Bronchial epithelial cell (primary cell): ENCODE measurements at regions not wholly inside any gene's neighbourhood (a gene's known extent, or its start where the extent isn't known, plus 50 kb on each side); places are given as distances from the start of the nearest gene placed in this dataset.
"Not testable (repeated sequence)": the region's sequence is repeated elsewhere in the genome, so short reads cannot be mapped to it uniquely, and the experiment has no call there.

ENCODE experiments used
- DNase-seq: peaks from one replicate; pipeline ENCODE4 v3.0.0-alpha.2; 2010; ENCODE audit warnings: low read depth
- FAIRE-seq: peaks from 2 replicates; lab custom pipeline; 2011; peaks lifted over from hg19 to GRCh38; lab: Jason Lieb, UNC
- H3K27me3 ChIP-seq: 2 replicates; pipeline ENCODE4 v1.5.1; 2011; ENCODE audit warnings: low read length; ENCODE audit not compliant: control insufficient read depth, insufficient read depth
- H3K36me3 ChIP-seq: 2 replicates; pipeline ENCODE4 v1.5.1; 2011; ENCODE audit warnings: low read length; ENCODE audit not compliant: control insufficient read depth, insufficient read depth
- H3K4me3 ChIP-seq: 2 replicates; pipeline ENCODE4 v1.5.1; 2011; ENCODE audit warnings: mild to moderate bottlenecking, low read depth, low read length, control low read depth
- TF ChIP-seq, protein P1 (sequence below): IDR thresholded peaks from 2 replicates; pipeline ENCODE4 v1.5.1; 2011; ENCODE audit warnings: mild to moderate bottlenecking, moderate library complexity, low read length, control low read depth, inconsistent platforms; ENCODE audit not compliant: insufficient read depth, severe bottlenecking

DNA sequence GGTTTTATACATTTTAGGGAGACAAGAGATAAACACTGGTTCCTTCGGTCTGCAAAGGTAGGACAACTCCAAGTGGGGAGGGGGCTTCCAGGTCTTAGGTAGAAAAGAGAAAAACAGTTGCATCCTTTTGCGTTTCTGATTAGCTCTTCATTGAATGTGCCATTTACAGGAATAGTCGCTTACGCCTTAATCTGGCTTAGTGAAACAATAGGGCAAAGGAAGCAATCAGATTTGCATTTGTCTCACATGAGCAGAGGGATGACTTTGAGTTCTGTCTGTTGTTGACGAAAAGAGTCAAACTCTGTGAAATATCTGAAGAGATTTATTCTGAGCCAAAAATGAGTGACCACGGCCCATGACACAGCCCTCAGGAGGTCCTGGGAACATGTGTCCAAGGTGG lies 166.0 kb upstream of the ATP10A start:
- TF ChIP-seq, protein P1, sequence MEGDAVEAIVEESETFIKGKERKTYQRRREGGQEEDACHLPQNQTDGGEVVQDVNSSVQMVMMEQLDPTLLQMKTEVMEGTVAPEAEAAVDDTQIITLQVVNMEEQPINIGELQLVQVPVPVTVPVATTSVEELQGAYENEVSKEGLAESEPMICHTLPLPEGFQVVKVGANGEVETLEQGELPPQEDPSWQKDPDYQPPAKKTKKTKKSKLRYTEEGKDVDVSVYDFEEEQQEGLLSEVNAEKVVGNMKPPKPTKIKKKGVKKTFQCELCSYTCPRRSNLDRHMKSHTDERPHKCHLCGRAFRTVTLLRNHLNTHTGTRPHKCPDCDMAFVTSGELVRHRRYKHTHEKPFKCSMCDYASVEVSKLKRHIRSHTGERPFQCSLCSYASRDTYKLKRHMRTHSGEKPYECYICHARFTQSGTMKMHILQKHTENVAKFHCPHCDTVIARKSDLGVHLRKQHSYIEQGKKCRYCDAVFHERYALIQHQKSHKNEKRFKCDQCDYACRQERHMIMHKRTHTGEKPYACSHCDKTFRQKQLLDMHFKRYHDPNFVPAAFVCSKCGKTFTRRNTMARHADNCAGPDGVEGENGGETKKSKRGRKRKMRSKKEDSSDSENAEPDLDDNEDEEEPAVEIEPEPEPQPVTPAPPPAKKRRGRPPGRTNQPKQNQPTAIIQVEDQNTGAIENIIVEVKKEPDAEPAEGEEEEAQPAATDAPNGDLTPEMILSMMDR, result no peak
- Histone ChIP-seq H3K4me3 (no peak overlapping the region), H3K36me3 (no peaks in the 10 kb centered on the region), H3K27me3 (no peaks in the 10 kb centered on the region)
- no peak for FAIRE-seq
- no peak for DNase-seq

DNA sequence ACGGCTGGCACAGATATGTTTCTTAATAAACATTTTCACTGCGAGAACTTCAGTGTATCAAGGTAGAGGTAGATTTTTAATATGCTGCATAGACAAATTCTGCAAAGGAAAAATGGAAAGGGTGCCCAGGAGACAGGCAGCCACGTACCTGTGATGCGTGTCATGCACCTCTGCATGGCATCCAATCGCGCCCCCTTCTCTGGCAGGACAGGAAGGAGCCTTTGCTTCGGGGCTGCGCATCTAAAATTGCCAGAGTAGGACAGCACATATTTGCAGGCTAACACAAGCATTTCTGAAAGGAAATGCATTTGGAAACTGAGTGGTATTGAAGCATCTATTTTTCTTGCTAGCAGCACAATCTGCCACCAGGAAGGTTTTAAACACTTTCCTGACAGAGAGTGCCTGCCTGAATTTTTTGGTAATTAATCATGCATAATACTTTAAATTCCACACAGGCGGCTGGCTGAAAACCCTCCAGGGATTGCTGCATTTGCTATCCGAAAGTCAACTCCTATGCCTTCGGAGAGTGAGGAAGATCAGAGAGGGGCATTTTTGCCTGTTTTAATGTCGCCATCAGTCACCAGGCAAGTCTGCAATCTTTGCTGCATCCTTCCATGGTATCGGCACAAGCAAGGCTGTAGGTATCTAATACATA lies 165.1 kb upstream of the ATP10A start:
- FAIRE-seq (no peak), DNase-seq (no peak)
- H3K27me3 ChIP-seq, result no peaks in the 10 kb centered on the region
- TF ChIP-seq, protein P1, result no peak
- H3K36me3 ChIP-seq, result no peaks in the 10 kb centered on the region
- no peak overlapping the region for H3K4me3 ChIP-seq

DNA sequence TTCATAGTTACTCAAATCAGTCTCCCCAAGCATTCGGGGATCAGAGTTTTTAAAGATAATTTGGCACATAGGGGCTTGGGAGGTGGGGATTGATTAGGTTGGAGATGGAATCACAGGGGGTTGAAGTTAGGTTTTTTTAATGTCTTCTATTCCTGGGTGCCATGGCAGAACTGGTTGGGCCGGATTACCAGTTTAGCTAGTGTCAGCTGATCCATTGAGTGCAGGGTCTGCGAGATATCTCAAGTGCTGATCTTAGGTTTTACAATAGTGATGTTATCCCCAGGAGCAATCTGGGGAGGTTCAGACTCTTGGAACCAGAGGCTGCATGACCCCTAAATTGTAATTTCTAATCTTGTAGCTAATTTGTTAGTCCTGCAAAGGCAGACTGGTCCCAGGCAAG lies 163.5 kb upstream of the ATP10A start:
- not testable (repeated sequence) for H3K27me3 ChIP-seq, H3K36me3 ChIP-seq, H3K4me3 ChIP-seq, FAIRE-seq, DNase-seq

DNA sequence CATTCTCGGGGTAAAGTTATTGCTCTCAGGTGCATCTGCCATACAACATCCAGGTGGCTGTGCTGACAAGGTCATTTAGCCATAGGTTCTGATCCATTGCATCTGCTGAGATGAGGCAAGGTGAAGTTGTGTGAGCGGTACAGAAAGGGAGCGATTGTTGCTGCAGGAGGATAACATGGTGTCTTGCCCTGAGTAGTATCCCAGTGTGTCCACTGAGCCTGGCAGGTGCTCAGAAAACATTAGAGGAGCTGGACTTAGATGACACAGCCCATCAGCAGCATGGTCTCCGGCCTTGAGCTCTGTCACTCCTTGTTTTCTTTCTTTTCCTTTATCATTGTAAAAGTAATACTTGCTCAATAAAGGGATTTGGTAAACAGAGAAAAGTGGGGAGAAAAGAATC lies 161.1 kb upstream of the ATP10A start:
- Histone ChIP-seq H3K36me3 (no peaks in the 10 kb centered on the region), H3K27me3 (no peaks in the 10 kb centered on the region), H3K4me3 (no peak overlapping the region)
- TF ChIP-seq, protein P1, result no peak
- DNase-seq, result no peak
- FAIRE-seq, result no peak

DNA sequence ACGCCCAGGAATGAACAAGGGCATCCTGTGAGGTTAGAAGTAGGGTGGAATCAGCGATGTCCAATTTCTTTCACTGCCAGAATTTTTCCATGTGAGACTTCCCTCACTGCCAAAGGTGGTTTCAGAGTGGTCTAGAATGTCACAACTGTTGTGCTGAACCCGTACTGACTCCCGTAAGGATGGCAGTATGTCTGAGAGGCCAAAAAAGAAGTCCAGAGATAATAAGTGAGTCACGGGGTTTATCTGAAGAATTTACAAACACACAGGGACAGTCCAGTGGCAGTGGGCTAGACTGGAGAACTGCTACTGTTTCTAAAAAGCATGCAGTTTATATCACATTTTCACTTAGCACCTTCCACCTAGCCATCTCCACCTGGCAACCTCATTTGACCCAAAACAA lies 160.6 kb upstream of the ATP10A start:
- TF ChIP-seq, protein P1, result no peak
- Histone ChIP-seq H3K27me3 (no peaks in the 10 kb centered on the region), H3K36me3 (no peaks in the 10 kb centered on the region), H3K4me3 (no peak overlapping the region)
- no peak for DNase-seq
- FAIRE-seq, result no peak

DNA sequence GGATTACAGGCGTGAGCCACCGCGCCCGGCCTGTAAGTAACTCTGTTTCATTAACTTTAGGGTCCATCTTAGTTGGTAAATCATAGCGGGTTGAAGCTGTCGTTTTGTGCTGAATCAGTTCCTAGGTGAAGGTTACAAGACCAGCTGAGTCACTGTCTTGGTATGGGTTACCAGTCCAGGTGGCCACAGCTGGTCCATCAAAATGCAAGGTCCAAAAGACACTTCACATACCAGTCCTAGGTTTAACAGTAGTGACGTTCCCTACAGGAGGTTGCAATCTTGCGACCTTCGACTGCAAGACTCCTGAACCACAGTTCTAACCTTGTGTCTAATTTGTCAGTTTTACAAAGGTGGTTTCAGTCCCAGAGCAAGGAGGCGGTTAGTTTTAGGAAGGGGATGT lies 160.1 kb upstream of the ATP10A start:
- DNase-seq (no peak), FAIRE-seq (no peak)
- no peaks in the 10 kb centered on the region for H3K36me3 ChIP-seq
- TF ChIP-seq, protein P1, result no peak
- no peaks in the 10 kb centered on the region for H3K27me3 ChIP-seq
- no peak overlapping the region for H3K4me3 ChIP-seq
